H9 (cell line): ENCODE measurements at regions not wholly inside any gene's neighbourhood (a gene's known extent, or its start where the extent isn't known, plus 50 kb on each side); places are given as distances from the start of the nearest gene placed in this dataset.
A peak's percentile ranks its signal among the peaks of the same experiment; 100 is the strongest.
"Not testable (repeated sequence)": the region's sequence is repeated elsewhere in the genome, so short reads cannot be mapped to it uniquely, and the experiment has no call there.

Source experiments
- DNase-seq: peaks from one replicate; pipeline ENCODE4 v3.0.0-alpha.2; 2017
- H2AFZ ChIP-seq: one replicate; pipeline ENCODE4 v1.6.1; 2013; ENCODE audit warnings: mild to moderate bottlenecking, low read length, control low read depth, moderate library complexity
- H2AK5ac ChIP-seq: 2 replicates; pipeline ENCODE4 v1.6.1; 2013; ENCODE audit warnings: low read length, control low read depth, mixed read lengths; ENCODE audit not compliant: insufficient read length
- H2BK120ac ChIP-seq: one replicate; pipeline ENCODE4 v1.6.1; 2013; ENCODE audit warnings: low read depth, mild to moderate bottlenecking, low read length, control low read depth, inconsistent platforms; ENCODE audit not compliant: poor library complexity, severe bottlenecking
- H2BK12ac ChIP-seq: 2 replicates; pipeline ENCODE4 v1.6.1; 2013; ENCODE audit warnings: low read length, control low read depth, mixed read lengths, low read depth; ENCODE audit not compliant: insufficient read length
- H2BK15ac ChIP-seq: 2 replicates; pipeline ENCODE4 v1.6.1; 2013; ENCODE audit warnings: low read depth, low read length, control low read depth
- H2BK20ac ChIP-seq: one replicate; pipeline ENCODE4 v1.6.1; 2013; ENCODE audit warnings: low read depth, mild to moderate bottlenecking, low read length, control low read depth, inconsistent platforms; ENCODE audit not compliant: poor library complexity, severe bottlenecking
- H2BK5ac ChIP-seq: 2 replicates; pipeline ENCODE4 v1.6.1; 2013; ENCODE audit warnings: low read length, control low read depth, mixed read lengths; ENCODE audit not compliant: insufficient read length
- H3K14ac ChIP-seq: 2 replicates; pipeline ENCODE4 v1.6.1; 2013; ENCODE audit warnings: low read length, control low read depth; ENCODE audit not compliant: insufficient read depth
- H3K18ac ChIP-seq: 2 replicates; pipeline ENCODE4 v1.6.1; 2013; ENCODE audit warnings: low read depth, mild to moderate bottlenecking, mixed read lengths, low read length, control low read depth; ENCODE audit not compliant: insufficient read length
- H3K23ac ChIP-seq: 2 replicates; pipeline ENCODE4 v1.6.1; 2013; ENCODE audit warnings: low read length, control low read depth, mixed read lengths, low read depth; ENCODE audit not compliant: insufficient read length
- H3K23me2 ChIP-seq: 2 replicates; pipeline ENCODE4 v1.6.1; 2013; ENCODE audit warnings: low read depth, mild to moderate bottlenecking, mixed read lengths, low read length, control low read depth; ENCODE audit not compliant: insufficient read length, poor library complexity, severe bottlenecking
- H3K27ac ChIP-seq: 2 replicates; pipeline ENCODE4 v1.5.1; 2013; ENCODE audit warnings: low read length, control low read depth, mixed read lengths, low read depth; ENCODE audit not compliant: insufficient read length
- H3K27me3 ChIP-seq: 2 replicates; pipeline ENCODE4 v1.6.1; 2013; ENCODE audit warnings: low read length, control low read depth, inconsistent platforms; ENCODE audit not compliant: insufficient read depth
- H3K4ac ChIP-seq: 2 replicates; pipeline ENCODE4 v1.6.1; 2013; ENCODE audit warnings: low read depth, mild to moderate bottlenecking, control low read depth, inconsistent platforms, low read length, moderate library complexity
- H3K4me1 ChIP-seq: 2 replicates; pipeline ENCODE4 v1.6.1; 2013; ENCODE audit warnings: low read length, control low read depth, inconsistent platforms; ENCODE audit not compliant: insufficient read depth
- H3K4me2 ChIP-seq: 2 replicates; pipeline ENCODE4 v1.6.1; 2013; ENCODE audit warnings: low read length, control low read depth, mixed read lengths; ENCODE audit not compliant: insufficient read length, insufficient read depth
- H3K56ac ChIP-seq: 2 replicates; pipeline ENCODE4 v1.6.1; 2013; ENCODE audit warnings: low read depth, mild to moderate bottlenecking, mixed read lengths, low read length, control low read depth; ENCODE audit not compliant: insufficient read length
- H3K79me1 ChIP-seq: 2 replicates; pipeline ENCODE4 v1.6.1; 2013; ENCODE audit warnings: low read depth, mild to moderate bottlenecking, moderate library complexity, low read length, control low read depth, inconsistent platforms; ENCODE audit not compliant: insufficient read depth, poor library complexity, severe bottlenecking
- H3K79me2 ChIP-seq: 2 replicates; pipeline ENCODE4 v1.6.1; 2013; ENCODE audit warnings: low read length, control low read depth, inconsistent platforms; ENCODE audit not compliant: insufficient read depth
- H3K9ac ChIP-seq: 2 replicates; pipeline ENCODE4 v1.6.1; 2013; ENCODE audit warnings: low read length, control low read depth, mixed read lengths; ENCODE audit not compliant: insufficient read length; ENCODE audit errors: extremely low read depth
- H3K9me3 ChIP-seq: one replicate; pipeline ENCODE4 v1.6.1; 2013; ENCODE audit warnings: low read depth, low read length, inconsistent platforms; ENCODE audit not compliant: control insufficient read depth
- H3T11ph ChIP-seq: one replicate; pipeline ENCODE4 v1.6.1; 2013; ENCODE audit warnings: mild to moderate bottlenecking, low read length, control low read depth, inconsistent platforms
- H4K20me1 ChIP-seq: one replicate; pipeline ENCODE4 v1.6.1; 2013; ENCODE audit not compliant: control insufficient read depth, insufficient read length, insufficient read depth
- H4K5ac ChIP-seq: 2 replicates; pipeline ENCODE4 v1.6.1; 2013; ENCODE audit warnings: low read depth, mild to moderate bottlenecking, mixed read lengths, low read length, control low read depth; ENCODE audit not compliant: insufficient read length
- H4K8ac ChIP-seq: replicated peaks from 2 replicates; pipeline ENCODE4 v1.6.1; 2013; ENCODE audit warnings: low read length, control low read depth, mixed read lengths, low read depth; ENCODE audit not compliant: insufficient read length
- H4K91ac ChIP-seq: 2 replicates; pipeline ENCODE4 v1.6.1; 2013; ENCODE audit warnings: low read depth, mild to moderate bottlenecking, moderate library complexity, mixed read lengths, low read length, control low read depth; ENCODE audit not compliant: insufficient read length
- H3K27ac Mint-ChIP-seq, 3 experiments: 2 replicates in 2 of 3; 3 replicates in 1 of 3; pipeline ENCODE4 v1.8.0; 2020 to 2021; ENCODE audit warnings: mixed read lengths in 3 of 3, mild to moderate bottlenecking in 1 of 3, moderate library complexity in 1 of 3
- H3K27me3 Mint-ChIP-seq: 2 replicates; pipeline ENCODE4 v1.8.0; 2021; ENCODE audit warnings: low read depth, mild to moderate bottlenecking, moderate library complexity, mixed read lengths
- H3K36me3 Mint-ChIP-seq, 3 experiments: 2 replicates in 2 of 3; 3 replicates in 1 of 3; pipeline ENCODE4 v1.8.0; 2020 to 2021; ENCODE audit warnings: low read depth in 3 of 3, mixed read lengths in 3 of 3; ENCODE audit not compliant: insufficient read depth in 1 of 3
- H3K4me1 Mint-ChIP-seq, 2 experiments: 2 replicates each; pipeline ENCODE4 v1.8.0; 2020; ENCODE audit warnings: mixed read lengths in 2 of 2
- H3K4me3 Mint-ChIP-seq, 2 experiments: 2 replicates in 1 of 2; 3 replicates in 1 of 2; pipeline ENCODE4 v1.8.0; 2020 to 2021; ENCODE audit warnings: mild to moderate bottlenecking in 2 of 2, mixed read lengths in 2 of 2, moderate library complexity in 1 of 2
- H3K9me3 Mint-ChIP-seq, 2 experiments: 2 replicates in 1 of 2; 3 replicates in 1 of 2; pipeline ENCODE4 v1.8.0; 2020; ENCODE audit warnings: mild to moderate bottlenecking in 2 of 2, mixed read lengths in 2 of 2, moderate library complexity in 1 of 2
- CTCF ChIP-seq: fragments of 200-600 bp; sonication (generic); conservative IDR thresholded peaks from 3 replicates; pipeline ENCODE4 v1.8.0; 2021; ENCODE audit warnings: antibody characterized with exemption, mild to moderate bottlenecking
- WGBS: extraction: QIAGEN DNeasy Blood & Tissue Kit; methylation state at CpG from one replicate; pipeline ENCODE4 v1.1.7; 2013; ENCODE audit warnings: missing lambda C conversion rate, low lambda C conversion rate, mixed read lengths; ENCODE audit not compliant: insufficient read length; ENCODE audit errors: extremely low coverage; 5-methylcytosine and 5-hydroxymethylcytosine counted together

GRCh38 chr6:137297887-137298286 is 78.7 kb upstream of the IFNGR1 start:
- Histone ChIP-seq H3K9me3 (no peaks in the 10 kb centered on the region), H3T11ph (no peak overlapping the region), H3K27ac (no peak overlapping the region), H3K4me2 (no peak overlapping the region), H3K56ac (no peak overlapping the region), H3K23me2 (no peaks in the 10 kb centered on the region), H3K9ac (no peak overlapping the region), H2BK15ac (no peak overlapping the region), H3K14ac (no peak overlapping the region), H4K8ac (no peak overlapping the region), H2AK5ac (no peak overlapping the region), H2BK120ac (no peak overlapping the region), H2AFZ (no peak overlapping the region), H3K23ac (no peak overlapping the region), H3K4me1 (peaks cover 9% of the 10 kb centered on the region), H4K5ac (no peak overlapping the region), H4K91ac (no peak overlapping the region), H3K18ac (no peak overlapping the region), H2BK5ac (no peak overlapping the region), H2BK20ac (no peak overlapping the region), H2BK12ac (no peak overlapping the region), H3K79me1 (no peaks in the 10 kb centered on the region), H3K27me3 (no peaks in the 10 kb centered on the region), H3K4ac (no peak overlapping the region), H4K20me1 (no peaks in the 10 kb centered on the region), H3K79me2 (no peaks in the 10 kb centered on the region)
- peak overlapping the region; percentile 60 to 86 (median 81); a peak in 5 of 7 replicates for H3K27ac Mint-ChIP-seq
- peaks cover 51 to 58% of the 10 kb centered on the region in 2 experiments for H3K4me1 Mint-ChIP-seq
- H3K36me3 Mint-ChIP-seq, result peaks cover 0 to 13% (median 0%) of the 10 kb centered on the region in 3 experiments; a peak in 3 of 7 replicates
- DNase-seq, result peak; percentile 91
- peaks cover 0 to 2% of the 10 kb centered on the region in 2 experiments; a peak in 2 of 5 replicates for H3K9me3 Mint-ChIP-seq
- peaks cover 10% of the 10 kb centered on the region for H3K27me3 Mint-ChIP-seq
- TF ChIP-seq CTCF, result peak; percentile 28; the same call in 1 of the 3 replicates
- H3K4me3 Mint-ChIP-seq, result peak overlapping the region in 1 of 2 experiments; percentile 50; a peak in 2 of 5 replicates
- no CpG with 5 or more reads among the region's 5 CpGs for WGBS

- not testable (repeated sequence) for H2BK5ac ChIP-seq, H4K91ac ChIP-seq, DNase-seq, H3K27ac Mint-ChIP-seq, H3K4ac ChIP-seq, H3K23ac ChIP-seq, H3K56ac ChIP-seq, H3T11ph ChIP-seq, H3K4me1 ChIP-seq, H4K5ac ChIP-seq, H2BK15ac ChIP-seq, H3K4me2 ChIP-seq, H3K4me3 Mint-ChIP-seq, H2BK120ac ChIP-seq, H2BK12ac ChIP-seq, H3K27ac ChIP-seq, H3K27me3 ChIP-seq, H3K9ac ChIP-seq, H3K79me1 ChIP-seq, H3K9me3 ChIP-seq, H3K14ac ChIP-seq, H4K20me1 ChIP-seq, H4K8ac ChIP-seq, H3K23me2 ChIP-seq, H3K18ac ChIP-seq, H2BK20ac ChIP-seq, H2AFZ ChIP-seq, H2AK5ac ChIP-seq, H3K79me2 ChIP-seq, H3K27me3 Mint-ChIP-seq, H3K9me3 Mint-ChIP-seq
- H3K4me1 Mint-ChIP-seq, result peaks cover 21 to 25% of the 10 kb centered on the region in 2 experiments
- no CpG with 5 or more reads among the region's 3 CpGs for WGBS
- peaks cover 0 to 16% (median 2%) of the 10 kb centered on the region in 3 experiments; a peak in 4 of 7 replicates for H3K36me3 Mint-ChIP-seq
Measured at GRCh38 chr6:137292326-137292725, 73.1 kb upstream of the IFNGR1 start.
